ENCODE measurements at regions not wholly inside any gene's neighbourhood (a gene's known extent, or its start where the extent isn't known, plus 50 kb on each side); places are given as distances from the start of the nearest gene placed in this dataset.

DNA sequence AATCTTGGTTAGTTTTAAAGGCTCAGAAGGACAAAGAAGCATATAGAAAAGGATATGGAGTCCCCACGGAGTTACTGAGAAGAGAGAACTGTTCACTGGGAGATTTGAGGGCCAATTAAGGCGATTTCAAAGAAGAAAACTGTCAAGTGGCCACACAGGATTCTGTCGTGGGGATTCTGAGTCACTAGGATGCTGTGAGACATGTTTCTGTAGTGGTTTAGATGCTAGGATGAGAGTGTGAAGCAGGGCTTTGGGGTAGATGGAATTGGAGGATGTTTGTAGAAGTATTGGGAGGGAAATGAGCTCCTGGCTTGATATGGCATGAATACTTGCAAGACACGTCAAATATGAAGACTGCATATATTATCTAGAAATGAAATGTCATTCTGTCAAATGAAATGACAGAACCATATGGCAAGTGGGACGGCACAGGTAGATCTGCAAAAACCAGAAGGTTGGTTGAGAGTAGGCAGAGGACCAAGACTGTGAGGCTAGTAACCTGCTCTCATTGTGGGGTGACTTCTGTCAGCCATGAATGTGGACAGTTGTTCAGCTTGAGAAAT, 136.3 kb upstream of the SPRY4 start:
- TF ChIP-seq YY1 (IDR thresholded peaks at IDR 0.05; ENCODE audit: low read depth) (no peak), EP300 (IDR thresholded peaks at IDR 0.05; ENCODE audit: borderline replicate concordance) (no peak), CEBPB (IDR thresholded peaks at IDR 0.05) (no peak), NFIC (IDR thresholded peaks at IDR 0.05) (no peak), RAD21 (IDR thresholded peaks at IDR 0.05; ENCODE audit: low read depth) (no peak), CREB1 (IDR thresholded peaks at IDR 0.05; ENCODE audit: low read depth) (no peak), EGR1 (IDR thresholded peaks at IDR 0.05) (no peak), ZBTB7A (IDR thresholded peaks at IDR 0.05; ENCODE audit: low read depth) (no peak)
- TF ChIP-seq, protein P1, sequence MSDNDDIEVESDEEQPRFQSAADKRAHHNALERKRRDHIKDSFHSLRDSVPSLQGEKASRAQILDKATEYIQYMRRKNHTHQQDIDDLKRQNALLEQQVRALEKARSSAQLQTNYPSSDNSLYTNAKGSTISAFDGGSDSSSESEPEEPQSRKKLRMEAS (IDR thresholded peaks at IDR 0.05) = no peak
- TF ChIP-seq, protein P2, sequence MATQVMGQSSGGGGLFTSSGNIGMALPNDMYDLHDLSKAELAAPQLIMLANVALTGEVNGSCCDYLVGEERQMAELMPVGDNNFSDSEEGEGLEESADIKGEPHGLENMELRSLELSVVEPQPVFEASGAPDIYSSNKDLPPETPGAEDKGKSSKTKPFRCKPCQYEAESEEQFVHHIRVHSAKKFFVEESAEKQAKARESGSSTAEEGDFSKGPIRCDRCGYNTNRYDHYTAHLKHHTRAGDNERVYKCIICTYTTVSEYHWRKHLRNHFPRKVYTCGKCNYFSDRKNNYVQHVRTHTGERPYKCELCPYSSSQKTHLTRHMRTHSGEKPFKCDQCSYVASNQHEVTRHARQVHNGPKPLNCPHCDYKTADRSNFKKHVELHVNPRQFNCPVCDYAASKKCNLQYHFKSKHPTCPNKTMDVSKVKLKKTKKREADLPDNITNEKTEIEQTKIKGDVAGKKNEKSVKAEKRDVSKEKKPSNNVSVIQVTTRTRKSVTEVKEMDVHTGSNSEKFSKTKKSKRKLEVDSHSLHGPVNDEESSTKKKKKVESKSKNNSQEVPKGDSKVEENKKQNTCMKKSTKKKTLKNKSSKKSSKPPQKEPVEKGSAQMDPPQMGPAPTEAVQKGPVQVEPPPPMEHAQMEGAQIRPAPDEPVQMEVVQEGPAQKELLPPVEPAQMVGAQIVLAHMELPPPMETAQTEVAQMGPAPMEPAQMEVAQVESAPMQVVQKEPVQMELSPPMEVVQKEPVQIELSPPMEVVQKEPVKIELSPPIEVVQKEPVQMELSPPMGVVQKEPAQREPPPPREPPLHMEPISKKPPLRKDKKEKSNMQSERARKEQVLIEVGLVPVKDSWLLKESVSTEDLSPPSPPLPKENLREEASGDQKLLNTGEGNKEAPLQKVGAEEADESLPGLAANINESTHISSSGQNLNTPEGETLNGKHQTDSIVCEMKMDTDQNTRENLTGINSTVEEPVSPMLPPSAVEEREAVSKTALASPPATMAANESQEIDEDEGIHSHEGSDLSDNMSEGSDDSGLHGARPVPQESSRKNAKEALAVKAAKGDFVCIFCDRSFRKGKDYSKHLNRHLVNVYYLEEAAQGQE (IDR thresholded peaks at IDR 0.05; ENCODE audit: low read depth) = no peak
- TF ChIP-seq, protein P3, sequence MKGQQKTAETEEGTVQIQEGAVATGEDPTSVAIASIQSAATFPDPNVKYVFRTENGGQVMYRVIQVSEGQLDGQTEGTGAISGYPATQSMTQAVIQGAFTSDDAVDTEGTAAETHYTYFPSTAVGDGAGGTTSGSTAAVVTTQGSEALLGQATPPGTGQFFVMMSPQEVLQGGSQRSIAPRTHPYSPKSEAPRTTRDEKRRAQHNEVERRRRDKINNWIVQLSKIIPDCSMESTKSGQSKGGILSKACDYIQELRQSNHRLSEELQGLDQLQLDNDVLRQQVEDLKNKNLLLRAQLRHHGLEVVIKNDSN (IDR thresholded peaks at IDR 0.05) = no peak
